SK-N-MC (cell line): ENCODE measurements at regions not wholly inside any gene's neighbourhood (a gene's known extent, or its start where the extent isn't known, plus 50 kb on each side); places are given as distances from the start of the nearest gene placed in this dataset.

Source experiments
- EZH2 ChIP-seq: fragments of 200-600 bp; sonication (generic); IDR thresholded peaks from one replicate; pipeline ENCODE4 v1.6.1; 2017; ENCODE audit warnings: antibody characterized with exemption
- FOXP2 ChIP-seq: optimal IDR thresholded peaks from 2 replicates; pipeline ENCODE3; 2011; ENCODE audit warnings: mild to moderate bottlenecking, moderate library complexity; ENCODE audit not compliant: insufficient read depth; ENCODE audit errors: extremely low read length, control extremely low read depth
- POLR2AphosphoS5 ChIP-seq: IDR thresholded peaks from 2 replicates; pipeline ENCODE4 v1.6.1; 2012; ENCODE audit warnings: mild to moderate bottlenecking, low read depth, low read length, borderline replicate concordance

DNA sequence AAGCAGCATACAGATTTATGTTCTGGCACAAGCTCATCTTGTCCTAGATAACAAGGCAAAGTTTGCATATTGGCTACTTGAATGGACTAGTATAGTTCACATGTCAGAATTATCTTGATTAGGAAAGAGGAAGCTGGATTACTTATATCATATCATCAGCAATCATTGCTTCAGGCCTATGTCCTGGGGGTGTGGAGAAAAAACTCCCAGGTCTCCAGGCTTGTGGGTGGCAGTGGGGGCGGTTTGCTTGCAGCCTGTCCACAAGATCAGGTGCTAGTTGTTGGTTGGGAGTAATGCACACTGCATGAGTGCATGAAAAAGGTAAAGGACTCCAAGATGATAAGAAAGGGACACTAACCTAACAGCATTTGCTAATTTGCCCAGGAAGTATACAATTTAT, 326.4 kb upstream of the PDE4D start:
- TF ChIP-seq POLR2AphosphoS5 (no peak), EZH2 (no peak), FOXP2 (no peak)
